Suprapubic skin (tissue), 4 donors: ENCODE measurements at regions not wholly inside any gene's neighbourhood (a gene's known extent, or its start where the extent isn't known, plus 50 kb on each side); places are given as distances from the start of the nearest gene placed in this dataset.
"Not testable (repeated sequence)": the region's sequence is repeated elsewhere in the genome, so short reads cannot be mapped to it uniquely, and the experiment has no call there.

Source experiments
- DNase-seq, 2 donors: peaks; one replicate each; pipeline ENCODE4 v3.0.0-alpha.2; 2019; ENCODE audit warnings: low spot score in 2 of 2
- H3K27ac ChIP-seq: fragments of 200-600 bp; sonication (generic); one replicate; pipeline ENCODE4 v1.5.1; 2019
- H3K27me3 ChIP-seq: fragments of 200-600 bp; sonication (generic); one replicate; pipeline ENCODE4 v1.5.1; 2019
- H3K36me3 ChIP-seq: fragments of 200-600 bp; sonication (generic); one replicate; pipeline ENCODE4 v1.5.1; 2019
- H3K4me1 ChIP-seq: fragments of 200-600 bp; sonication (generic); one replicate; pipeline ENCODE4 v1.5.1; 2019
- H3K4me3 ChIP-seq: fragments of 200-600 bp; sonication (generic); one replicate; pipeline ENCODE4 v1.5.1; 2019; ENCODE audit warnings: mild to moderate bottlenecking
- H3K9me3 ChIP-seq: fragments of 200-600 bp; sonication (generic); one replicate; pipeline ENCODE4 v1.5.1; 2019
- EP300 ChIP-seq: sonication (generic); formaldehyde crosslinking; IDR thresholded peaks from one replicate; pipeline ENCODE4 v1.6.1; 2017; ENCODE audit warnings: antibody characterized with exemption
- POLR2A ChIP-seq, 2 donors: fragments of 450-650 bp; IDR thresholded peaks; one replicate each; pipeline ENCODE4 v1.6.1; 2017; ENCODE audit warnings: antibody characterized with exemption in 2 of 2, mild to moderate bottlenecking in 2 of 2, moderate library complexity in 2 of 2
- POLR2AphosphoS5 ChIP-seq, 3 donors: sonication (generic); formaldehyde crosslinking; IDR thresholded peaks; one replicate each; pipeline ENCODE4 v1.6.1; 2017; ENCODE audit warnings: antibody characterized with exemption in 3 of 3
- WGBS: methylation state at CpG from one replicate; pipeline ENCODE4 v1.1.5; 2018; 5-methylcytosine and 5-hydroxymethylcytosine counted together
- TF ChIP-seq, protein P1 (sequence below), 2 donors: fragments of 200-600 bp in 1 of 2; fragments of 450-650 bp in 1 of 2; sonication (generic) in 1 of 2; IDR thresholded peaks; one replicate each; pipeline ENCODE4 v1.5.1; 2016 to 2019; ENCODE audit warnings: antibody characterized with exemption in 2 of 2, mild to moderate bottlenecking in 1 of 2, moderate library complexity in 1 of 2

- no peak for DNase-seq
- Histone ChIP-seq H3K4me3 (no peak overlapping the region), H3K27me3 (no peaks in the 10 kb centered on the region), H3K36me3 (no peaks in the 10 kb centered on the region), H3K27ac (no peak overlapping the region), H3K9me3 (no peaks in the 10 kb centered on the region), H3K4me1 (no peaks in the 10 kb centered on the region)
- 60% methylated on average over 2 of the region's 2 CpGs for WGBS
- TF ChIP-seq, protein P1, sequence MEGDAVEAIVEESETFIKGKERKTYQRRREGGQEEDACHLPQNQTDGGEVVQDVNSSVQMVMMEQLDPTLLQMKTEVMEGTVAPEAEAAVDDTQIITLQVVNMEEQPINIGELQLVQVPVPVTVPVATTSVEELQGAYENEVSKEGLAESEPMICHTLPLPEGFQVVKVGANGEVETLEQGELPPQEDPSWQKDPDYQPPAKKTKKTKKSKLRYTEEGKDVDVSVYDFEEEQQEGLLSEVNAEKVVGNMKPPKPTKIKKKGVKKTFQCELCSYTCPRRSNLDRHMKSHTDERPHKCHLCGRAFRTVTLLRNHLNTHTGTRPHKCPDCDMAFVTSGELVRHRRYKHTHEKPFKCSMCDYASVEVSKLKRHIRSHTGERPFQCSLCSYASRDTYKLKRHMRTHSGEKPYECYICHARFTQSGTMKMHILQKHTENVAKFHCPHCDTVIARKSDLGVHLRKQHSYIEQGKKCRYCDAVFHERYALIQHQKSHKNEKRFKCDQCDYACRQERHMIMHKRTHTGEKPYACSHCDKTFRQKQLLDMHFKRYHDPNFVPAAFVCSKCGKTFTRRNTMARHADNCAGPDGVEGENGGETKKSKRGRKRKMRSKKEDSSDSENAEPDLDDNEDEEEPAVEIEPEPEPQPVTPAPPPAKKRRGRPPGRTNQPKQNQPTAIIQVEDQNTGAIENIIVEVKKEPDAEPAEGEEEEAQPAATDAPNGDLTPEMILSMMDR (IDR thresholded peaks at IDR 0.05): no peak
- TF ChIP-seq POLR2AphosphoS5 (IDR thresholded peaks at IDR 0.05) (no peak), EP300 (no peak), POLR2A (IDR thresholded peaks at IDR 0.05) (no peak)
These were observed 394.6 kb upstream of the ARRDC3 start for GRCh38 chr5:91777671-91778070.

DNA sequence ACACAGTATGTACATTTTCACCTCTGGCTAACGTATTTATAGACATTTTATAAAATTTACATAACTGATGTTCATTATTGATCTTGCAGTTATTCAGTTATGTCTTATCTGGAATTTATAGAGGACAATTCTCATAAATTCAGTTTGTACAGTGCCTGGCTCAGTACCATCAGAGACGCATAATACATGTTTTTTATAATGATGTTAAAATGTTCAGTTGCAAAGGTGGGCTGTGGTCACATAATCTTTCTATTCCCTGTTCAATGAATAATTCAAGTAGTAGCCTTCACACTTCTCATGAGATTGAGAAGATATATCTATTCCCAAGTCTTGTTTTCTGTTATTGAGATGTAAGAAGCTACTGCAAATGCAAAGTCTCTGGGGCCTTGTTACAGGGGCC is 393.1 kb upstream of the ARRDC3 start:
- Histone ChIP-seq H3K27me3 (no peaks in the 10 kb centered on the region), H3K4me1 (no peaks in the 10 kb centered on the region), H3K27ac (no peak overlapping the region), H3K4me3 (no peak overlapping the region), H3K9me3 (no peaks in the 10 kb centered on the region), H3K36me3 (no peaks in the 10 kb centered on the region)
- WGBS: 78% methylated on average over 2 of the region's 2 CpGs
- TF ChIP-seq POLR2AphosphoS5 (IDR thresholded peaks at IDR 0.05) (no peak), EP300 (no peak), POLR2A (IDR thresholded peaks at IDR 0.05) (no peak)
- TF ChIP-seq, protein P1 (IDR thresholded peaks at IDR 0.05): no peak
- DNase-seq: no peak

DNA sequence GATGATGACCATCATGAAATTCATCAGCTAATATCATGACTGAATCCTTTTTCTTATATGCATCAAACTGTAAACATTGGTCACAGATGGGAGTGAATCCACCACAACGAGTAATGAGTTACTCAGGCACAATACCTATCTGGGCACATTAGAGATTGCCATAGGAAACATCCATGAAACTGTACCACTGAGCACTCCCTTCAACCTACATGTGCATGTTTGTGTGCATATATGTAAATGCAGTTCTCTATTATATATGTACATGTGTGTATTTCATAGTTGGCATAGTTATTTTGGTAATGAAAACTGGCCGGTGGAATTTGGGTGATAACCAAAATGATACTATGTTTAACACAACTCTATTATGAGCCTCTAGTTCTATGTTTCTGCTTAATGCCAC is 387.3 kb upstream of the ARRDC3 start:
- WGBS: 75% methylated on average over 2 of the region's 2 CpGs
- no peak for DNase-seq

DNA sequence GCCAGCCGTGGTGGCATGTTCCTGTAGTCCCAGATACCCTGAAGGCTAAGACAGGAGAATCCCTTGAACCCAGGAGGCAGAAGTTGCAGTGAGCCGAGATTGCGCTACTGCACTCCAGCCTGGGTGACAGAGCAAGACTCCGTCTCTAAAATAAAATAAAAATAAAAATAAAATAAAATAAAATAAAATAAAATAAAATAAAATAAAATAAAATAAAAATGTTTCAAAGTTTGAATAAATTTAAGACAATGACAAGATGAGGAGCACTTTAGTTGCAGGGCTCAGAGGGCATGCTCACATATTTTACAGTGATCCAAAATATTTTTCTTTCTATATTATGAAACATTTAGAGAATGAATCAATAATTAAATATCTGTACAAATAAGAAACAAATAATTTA is 374.3 kb upstream of the ARRDC3 start:
- not testable (repeated sequence) for H3K9me3 ChIP-seq, DNase-seq, H3K36me3 ChIP-seq, H3K4me1 ChIP-seq, H3K27ac ChIP-seq, H3K27me3 ChIP-seq, H3K4me3 ChIP-seq
- 92% methylated on average over 4 of the region's 4 CpGs for WGBS

More for the DNA sequence above, 387.3 kb upstream of the ARRDC3 start:
- H3K4me1 ChIP-seq: no peaks in the 10 kb centered on the region
- H3K9me3 ChIP-seq: no peaks in the 10 kb centered on the region
- no peaks in the 10 kb centered on the region for H3K36me3 ChIP-seq
- TF ChIP-seq, protein P1 (IDR thresholded peaks at IDR 0.05): no peak
- TF ChIP-seq POLR2A (IDR thresholded peaks at IDR 0.05) (no peak), EP300 (no peak), POLR2AphosphoS5 (IDR thresholded peaks at IDR 0.05) (no peak)
- H3K27me3 ChIP-seq: no peaks in the 10 kb centered on the region
- H3K27ac ChIP-seq: no peak overlapping the region
- H3K4me3 ChIP-seq: no peak overlapping the region

- 77% methylated on average over 1 of the region's 1 CpG for WGBS
These were observed 371.9 kb upstream of the ARRDC3 start for GRCh38 chr5:91754990-91755389.

GRCh38 chr5:91744470-91744869 is 361.4 kb upstream of the ARRDC3 start:
- not testable (repeated sequence) for H3K9me3 ChIP-seq, H3K4me1 ChIP-seq, H3K36me3 ChIP-seq, DNase-seq, H3K27ac ChIP-seq, H3K4me3 ChIP-seq, H3K27me3 ChIP-seq
- 91% methylated on average over 5 of the region's 5 CpGs for WGBS

More at GRCh38 chr5:91754990-91755389, 371.9 kb upstream of the ARRDC3 start:
- H3K27ac ChIP-seq: no peak overlapping the region
- TF ChIP-seq EP300: no peak
- TF ChIP-seq POLR2AphosphoS5 (IDR thresholded peaks at IDR 0.05): no peak
- no peak for TF ChIP-seq POLR2A (IDR thresholded peaks at IDR 0.05)
- TF ChIP-seq, protein P1 (IDR thresholded peaks at IDR 0.05): no peak
- no peaks in the 10 kb centered on the region for H3K9me3 ChIP-seq
- no peaks in the 10 kb centered on the region for H3K36me3 ChIP-seq
- H3K27me3 ChIP-seq: no peaks in the 10 kb centered on the region
- no peaks in the 10 kb centered on the region for H3K4me1 ChIP-seq
- H3K4me3 ChIP-seq: no peak overlapping the region
- DNase-seq: no peak
